ENCODE measurements at regions not wholly inside any gene's neighbourhood (a gene's known extent, or its start where the extent isn't known, plus 50 kb on each side); places are given as distances from the start of the nearest gene placed in this dataset.

- Histone ChIP-seq H3K27ac (ENCODE audit: extremely low read length, insufficient read depth, low read length) (no peak overlapping the region), H3K9me3 (ENCODE audit: low read length) (no peaks in the 10 kb centered on the region), H3K79me2 (ENCODE audit: insufficient read depth, low read length) (no peaks in the 10 kb centered on the region), H4K20me1 (ENCODE audit: insufficient read depth, low read length) (no peaks in the 10 kb centered on the region), H2AFZ (ENCODE audit: low read length) (no peak overlapping the region), H3K27me3 (ENCODE audit: control insufficient read depth in 1 of 2, insufficient read depth in 2 of 2, low read length in 2 of 2) (peaks cover 0 to 8% of the 10 kb centered on the region in 2 experiments; a peak in 1 of 5 replicates), H3K9ac (ENCODE audit: insufficient read depth, low read depth, low read length) (no peak overlapping the region), H3K36me3 (replicated peaks in 1 of 2; ENCODE audit: control insufficient read depth in 1 of 2, insufficient read depth in 2 of 2, low read length in 2 of 2) (no peaks in the 10 kb centered on the region), H3K4me1 (ENCODE audit: insufficient read depth, low read length) (no peaks in the 10 kb centered on the region), H3K4me2 (ENCODE audit: low read depth, low read length) (no peak overlapping the region), H3K4me3 (replicated peaks in 1 of 3; ENCODE audit: insufficient read depth in 1 of 3, low read depth in 2 of 3, low read length in 3 of 3) (no peak overlapping the region)
- FAIRE-seq = no peak
- CTCF ChIA-PET (ENCODE audit: low intra/inter-chr PET ratio, low total read pairs) = no interaction called here
- in situ Hi-C loops (cut with HindIII; ENCODE audit: extremely low pct_ligation_motif_present, low pct_unique_long_range_greater_than_20kb) (no loop called here), intact Hi-C loops (cut with micrococcal nuclease; ENCODE audit: unreplicated experiment) (no loop called here)
- POLR2A ChIA-PET = no interaction called here
- 21% methylated on average over 8 of the region's 8 CpGs for WGBS (ENCODE audit: low lambda C conversion rate)
- no peak for DNase-seq (ENCODE audit: low spot score)
- no TSS peak for BruUV-seq (replicated peaks)
- ATAC-seq = no peak
- TF ChIP-seq HBP1 (CRISPR knock-in tag; IDR thresholded peaks at IDR 0.05; ENCODE audit: low read depth) (no peak), RFX5 (IDR thresholded peaks at IDR 0.05; ENCODE audit: low read depth, low read length) (no peak), NFIC (IDR thresholded peaks at IDR 0.05; ENCODE audit: low read length) (no peak), CREM (IDR thresholded peaks at IDR 0.05) (no peak), CREM (CRISPR knock-in tag; IDR thresholded peaks at IDR 0.05) (no peak), ZNF274 (CRISPR knock-in tag; IDR thresholded peaks at IDR 0.05) (no peak), ZFP37 (CRISPR knock-in tag; IDR thresholded peaks at IDR 0.05; ENCODE audit: borderline replicate concordance) (no peak)
Observed at GRCh38 chr2:129055242-129055641, 736.6 kb upstream of the HS6ST1 start.

- WGBS (ENCODE audit: low lambda C conversion rate) = 24% methylated on average over 6 of the region's 6 CpGs
- FAIRE-seq (no peak), DNase-seq (ENCODE audit: low spot score) (no peak), ATAC-seq (no peak)
- CTCF ChIA-PET (ENCODE audit: low intra/inter-chr PET ratio, low total read pairs) = no interaction called here
- Histone ChIP-seq H3K4me3 (replicated peaks in 1 of 3; ENCODE audit: insufficient read depth in 1 of 3, low read depth in 2 of 3, low read length in 3 of 3) (no peak overlapping the region), H3K27me3 (ENCODE audit: control insufficient read depth in 1 of 2, insufficient read depth in 2 of 2, low read length in 2 of 2) (peaks cover 0 to 8% of the 10 kb centered on the region in 2 experiments; a peak in 2 of 5 replicates), H3K4me2 (ENCODE audit: low read depth, low read length) (no peak overlapping the region), H3K27ac (ENCODE audit: extremely low read length, insufficient read depth, low read length) (no peak overlapping the region), H3K36me3 (replicated peaks in 1 of 2; ENCODE audit: control insufficient read depth in 1 of 2, insufficient read depth in 2 of 2, low read length in 2 of 2) (no peaks in the 10 kb centered on the region), H2AFZ (ENCODE audit: low read length) (no peak overlapping the region), H3K9me3 (ENCODE audit: low read length) (no peaks in the 10 kb centered on the region), H4K20me1 (ENCODE audit: insufficient read depth, low read length) (no peaks in the 10 kb centered on the region), H3K9ac (ENCODE audit: insufficient read depth, low read depth, low read length) (no peak overlapping the region), H3K4me1 (ENCODE audit: insufficient read depth, low read length) (no peaks in the 10 kb centered on the region), H3K79me2 (ENCODE audit: insufficient read depth, low read length) (no peaks in the 10 kb centered on the region)
- no TSS peak for BruUV-seq (replicated peaks)
- intact Hi-C loops (cut with micrococcal nuclease; ENCODE audit: unreplicated experiment) = no loop called here
- POLR2A ChIA-PET = no interaction called here
- in situ Hi-C loops (cut with HindIII; ENCODE audit: extremely low pct_ligation_motif_present, low pct_unique_long_range_greater_than_20kb) = no loop called here
- no peak for TF ChIP-seq E2F2 (CRISPR knock-in tag; IDR thresholded peaks at IDR 0.05; ENCODE audit: borderline replicate concordance)
- TF ChIP-seq DNMT3B (CRISPR knock-in tag; conservative IDR thresholded peaks at IDR 0.05) = no peak
- TF ChIP-seq ZBTB14 (CRISPR knock-in tag; IDR thresholded peaks at IDR 0.05) = no peak
- TF ChIP-seq RBM22 (optimal IDR thresholded peaks at IDR 0.05; ENCODE audit: low read length) = no peak
- TF ChIP-seq KDM3A (CRISPR knock-in tag; IDR thresholded peaks at IDR 0.05; ENCODE audit: low read depth) = no peak
- no peak for TF ChIP-seq ADNP (CRISPR knock-in tag; IDR thresholded peaks at IDR 0.05)
- no peak for TF ChIP-seq ZNF33B (CRISPR knock-in tag; IDR thresholded peaks at IDR 0.05)
- no peak for TF ChIP-seq GFI1 (CRISPR knock-in tag; IDR thresholded peaks at IDR 0.05; ENCODE audit: borderline replicate concordance)
- no peak for TF ChIP-seq THAP8 (CRISPR knock-in tag; IDR thresholded peaks at IDR 0.05; ENCODE audit: borderline replicate concordance)
Observed at GRCh38 chr2:129055824-129056223, 737.2 kb upstream of the HS6ST1 start.
